Iris pigment epithelial cell (primary cell): ENCODE measurements at regions not wholly inside any gene's neighbourhood (a gene's known extent, or its start where the extent isn't known, plus 50 kb on each side); places are given as distances from the start of the nearest gene placed in this dataset.
"Not testable (repeated sequence)": the region's sequence is repeated elsewhere in the genome, so short reads cannot be mapped to it uniquely, and the experiment has no call there.

Source experiments
- DNase-seq: peaks from one replicate; pipeline ENCODE4 v3.0.0-alpha.2; 2011; ENCODE audit warnings: low read depth

DNA sequence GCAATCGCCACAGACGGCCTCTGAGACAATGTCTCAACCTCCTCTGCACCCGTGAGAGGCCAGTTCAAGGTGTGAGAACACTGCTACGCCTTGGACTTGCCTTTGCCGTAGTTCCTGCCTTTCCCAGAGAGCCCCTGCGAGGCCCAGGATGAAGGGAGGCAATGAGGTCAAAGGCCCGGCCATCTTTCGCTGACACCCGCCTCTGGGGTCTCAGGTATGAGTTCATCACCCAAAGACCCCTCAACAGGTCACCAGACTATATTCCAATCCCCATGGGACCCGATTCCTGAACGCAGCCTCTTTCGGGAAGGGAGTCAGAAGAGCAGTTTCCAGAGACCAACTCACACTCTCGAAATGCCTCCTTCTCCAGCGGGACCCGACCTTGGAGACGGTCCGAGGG is 573.5 kb downstream of the KCNJ18 start:
- no peak for DNase-seq

DNA sequence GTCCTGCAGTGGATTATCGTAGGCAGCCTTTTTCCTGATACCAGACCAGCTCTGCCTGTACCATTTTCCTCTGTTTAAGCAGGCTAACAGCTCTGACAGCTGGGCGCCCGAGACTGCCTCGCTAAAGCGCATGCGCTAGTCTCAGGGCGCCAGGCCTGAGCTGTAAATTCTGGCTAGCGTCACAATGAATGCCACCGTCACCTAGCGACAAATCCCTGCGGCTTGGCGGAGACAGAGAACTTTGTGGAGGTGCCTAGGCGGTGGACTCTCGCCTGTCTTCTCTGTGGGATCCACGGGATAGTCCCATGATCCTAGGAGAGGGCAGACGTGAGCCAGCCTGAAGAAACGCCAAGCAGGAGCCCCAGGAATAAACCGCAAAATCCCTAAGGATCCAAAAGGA is 573.9 kb downstream of the KCNJ18 start:
- no peak for DNase-seq

DNA sequence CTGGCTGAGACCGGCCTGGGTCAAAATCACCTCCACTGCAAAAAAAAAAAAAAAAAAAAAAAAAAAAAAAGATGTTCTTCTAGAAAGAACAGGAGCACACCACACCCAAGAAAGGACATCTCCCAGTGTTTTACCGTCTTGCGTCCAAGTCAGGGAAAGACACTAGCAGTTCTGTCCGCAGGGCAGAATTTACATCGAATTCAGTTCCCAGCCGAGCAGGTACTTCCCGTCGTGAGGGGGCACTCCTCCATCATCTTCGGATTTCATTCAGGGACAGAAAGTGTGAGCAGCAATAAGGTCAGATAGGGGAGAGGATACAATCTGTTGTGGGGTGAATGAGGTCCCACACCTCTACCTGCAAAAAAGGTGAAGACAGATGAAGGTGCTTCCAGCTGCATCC is 574.7 kb downstream of the KCNJ18 start:
- DNase-seq = no peak

DNA sequence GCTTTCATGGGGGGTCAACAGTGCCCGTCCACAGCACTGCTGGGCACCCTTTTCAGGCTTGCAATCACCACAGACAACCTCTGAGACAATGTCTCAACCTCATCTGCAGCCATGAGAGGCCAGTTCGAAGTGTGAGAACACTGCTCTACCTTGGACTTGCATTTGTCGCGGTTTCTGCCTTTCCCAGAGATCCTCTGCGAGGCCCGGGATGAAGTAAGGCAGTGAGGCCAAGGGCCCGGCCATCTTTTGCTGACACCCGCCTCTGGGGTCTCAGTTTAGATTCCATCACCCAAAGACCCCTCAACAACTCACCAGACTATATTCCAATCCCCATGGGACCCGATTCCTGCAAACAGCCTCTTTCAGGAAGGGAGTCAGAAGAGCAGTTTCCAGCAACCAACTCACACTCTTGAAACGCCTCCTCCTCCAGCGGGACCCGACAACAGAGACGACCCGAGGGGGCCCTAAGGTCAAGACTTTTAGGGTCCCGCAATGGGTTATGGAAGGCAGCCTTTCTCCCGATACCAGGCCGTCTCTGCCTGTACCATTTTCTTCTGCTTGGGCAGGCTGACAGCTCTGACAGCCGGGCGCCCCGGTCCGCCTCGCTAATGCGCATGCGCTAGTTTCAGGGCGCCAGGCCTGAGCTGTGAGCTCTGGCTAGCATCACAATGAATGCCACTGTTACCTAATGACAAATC is 576.0 kb downstream of the KCNJ18 start:
- DNase-seq = no peak

DNA sequence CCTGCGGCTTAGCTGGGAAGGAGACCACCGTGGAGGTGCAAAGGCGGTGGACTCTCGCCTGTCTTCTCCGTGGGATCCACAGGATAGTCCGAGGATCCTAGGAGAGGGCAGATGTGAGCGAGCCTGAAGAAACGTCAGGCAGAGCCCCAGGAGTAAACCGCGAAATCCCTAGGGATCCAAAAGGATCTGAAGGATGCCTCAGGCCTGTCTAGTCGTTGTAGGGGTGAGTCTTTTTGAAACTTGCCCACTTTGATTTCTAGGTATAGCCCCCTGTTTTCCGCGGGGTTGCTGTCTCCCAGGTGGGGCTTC is 576.5 kb downstream of the KCNJ18 start:
- DNase-seq = no peak

DNA sequence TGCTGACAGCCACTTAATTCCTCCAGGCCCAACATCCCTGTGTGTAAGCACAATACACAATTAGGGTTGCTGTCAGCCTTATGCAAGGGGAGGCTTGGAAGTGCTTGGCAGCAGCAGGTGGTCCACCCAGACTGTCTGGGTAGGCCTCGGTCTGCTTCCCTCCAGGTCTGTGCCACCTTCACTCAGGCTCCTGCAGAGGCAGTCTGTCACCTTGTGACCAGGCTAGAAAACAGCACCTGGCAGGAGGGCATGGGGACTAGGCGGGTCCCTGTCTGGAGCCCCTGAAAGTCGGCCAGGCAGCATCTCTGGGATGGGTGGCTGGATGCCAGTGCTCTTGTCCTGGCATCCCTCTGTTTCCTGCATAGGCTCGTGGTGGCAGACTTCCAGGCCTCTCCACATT is 578.1 kb downstream of the KCNJ18 start:
- DNase-seq = no peak

DNA sequence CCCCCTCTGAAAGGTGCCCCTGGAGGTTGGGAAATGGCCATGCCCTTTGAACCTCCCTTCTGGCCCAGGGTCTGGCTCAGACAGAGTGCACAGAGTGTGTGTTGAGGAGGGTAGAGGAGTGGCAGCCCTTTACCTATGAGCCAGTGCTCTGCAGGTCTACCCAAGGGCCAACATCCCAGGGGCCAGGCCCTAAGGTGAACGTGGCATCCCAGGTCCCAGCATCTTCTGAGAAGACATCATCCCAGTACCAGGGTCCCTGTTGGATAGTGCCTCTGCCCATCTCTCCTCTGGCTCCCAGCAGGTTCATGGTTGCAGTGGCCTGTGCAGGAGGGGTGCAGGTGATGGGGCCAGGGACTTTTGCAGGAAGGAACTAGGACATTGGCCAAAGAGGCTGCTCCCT is 578.5 kb downstream of the KCNJ18 start:
- DNase-seq = not testable (repeated sequence)

DNA sequence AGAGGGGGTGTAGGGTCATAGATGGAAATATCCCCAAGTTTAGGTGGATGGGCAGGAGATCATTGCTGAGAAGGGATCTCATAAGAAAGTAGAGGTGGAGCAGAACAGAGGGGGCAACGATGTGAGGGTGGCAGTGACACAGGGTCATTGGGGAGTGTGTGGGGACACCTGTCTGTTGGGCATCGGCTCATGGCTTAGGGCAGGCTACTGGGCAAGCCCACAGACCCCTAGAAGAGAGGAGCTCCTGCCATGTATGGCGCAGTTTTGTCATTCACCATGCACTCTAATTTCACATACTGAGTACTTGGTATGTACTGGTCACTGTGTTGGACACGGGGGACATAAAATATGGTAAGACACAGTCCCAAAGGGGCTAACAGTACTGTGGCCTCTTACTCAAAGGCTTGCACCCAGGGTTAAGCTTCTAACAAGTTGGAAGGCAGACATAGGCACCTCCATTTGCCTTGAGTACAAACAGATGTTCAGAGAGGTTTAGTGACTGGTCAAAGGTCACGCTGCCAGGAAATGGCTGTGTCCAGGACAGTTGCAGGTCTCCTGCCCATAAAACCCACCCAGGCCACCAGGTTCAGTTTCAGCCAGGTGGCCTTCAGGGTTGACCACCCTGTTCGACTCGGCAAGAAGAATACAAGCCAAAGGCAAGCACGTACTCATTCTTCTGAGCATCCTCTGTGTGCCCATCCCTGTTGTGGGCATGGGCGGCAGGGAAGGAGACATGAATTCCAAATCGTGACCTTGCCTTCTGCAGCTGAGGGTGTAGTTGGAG is 580.2 kb downstream of the KCNJ18 start:
- DNase-seq = no peak

DNA sequence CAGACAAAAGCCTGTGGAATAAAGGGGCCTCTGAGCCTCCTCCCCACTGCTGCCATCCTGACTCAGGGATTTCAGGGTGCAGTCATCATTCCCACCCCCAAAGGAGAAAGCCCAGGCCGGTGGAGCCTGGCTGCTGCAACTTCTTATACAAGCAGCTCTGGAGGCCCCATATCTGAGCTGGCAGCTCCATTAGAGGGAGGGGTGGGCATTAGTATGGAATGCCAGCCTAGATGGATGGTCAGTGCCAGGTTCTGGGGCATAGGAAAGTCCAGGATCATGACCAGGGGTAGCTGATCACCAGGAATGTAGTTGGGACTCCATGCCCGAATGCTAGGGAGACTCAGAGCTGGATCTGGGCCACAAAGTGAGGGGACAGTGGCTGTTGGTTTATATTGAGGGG is 581.0 kb downstream of the KCNJ18 start:
- no peak for DNase-seq

DNA sequence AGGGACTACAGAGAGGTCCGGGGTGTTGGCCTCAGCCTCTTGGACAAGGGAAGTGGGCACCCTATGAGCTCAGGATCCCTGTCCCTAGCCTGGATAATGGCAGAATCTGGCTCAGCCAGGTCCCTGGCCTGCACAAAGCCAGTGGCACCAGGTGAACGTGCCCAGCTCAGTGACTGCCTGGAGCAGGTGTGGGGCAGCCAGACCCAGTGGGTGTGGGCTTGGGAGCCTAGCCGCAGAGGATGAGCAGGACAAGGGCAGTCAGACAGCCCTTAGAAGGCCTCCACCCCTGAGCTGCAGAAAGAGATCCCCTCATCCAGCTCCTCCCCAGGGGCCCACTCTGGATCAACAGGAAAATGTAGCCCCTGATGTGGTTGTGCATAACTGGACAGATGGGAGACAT is 585.3 kb downstream of the KCNJ18 start:
- no peak for DNase-seq

DNA sequence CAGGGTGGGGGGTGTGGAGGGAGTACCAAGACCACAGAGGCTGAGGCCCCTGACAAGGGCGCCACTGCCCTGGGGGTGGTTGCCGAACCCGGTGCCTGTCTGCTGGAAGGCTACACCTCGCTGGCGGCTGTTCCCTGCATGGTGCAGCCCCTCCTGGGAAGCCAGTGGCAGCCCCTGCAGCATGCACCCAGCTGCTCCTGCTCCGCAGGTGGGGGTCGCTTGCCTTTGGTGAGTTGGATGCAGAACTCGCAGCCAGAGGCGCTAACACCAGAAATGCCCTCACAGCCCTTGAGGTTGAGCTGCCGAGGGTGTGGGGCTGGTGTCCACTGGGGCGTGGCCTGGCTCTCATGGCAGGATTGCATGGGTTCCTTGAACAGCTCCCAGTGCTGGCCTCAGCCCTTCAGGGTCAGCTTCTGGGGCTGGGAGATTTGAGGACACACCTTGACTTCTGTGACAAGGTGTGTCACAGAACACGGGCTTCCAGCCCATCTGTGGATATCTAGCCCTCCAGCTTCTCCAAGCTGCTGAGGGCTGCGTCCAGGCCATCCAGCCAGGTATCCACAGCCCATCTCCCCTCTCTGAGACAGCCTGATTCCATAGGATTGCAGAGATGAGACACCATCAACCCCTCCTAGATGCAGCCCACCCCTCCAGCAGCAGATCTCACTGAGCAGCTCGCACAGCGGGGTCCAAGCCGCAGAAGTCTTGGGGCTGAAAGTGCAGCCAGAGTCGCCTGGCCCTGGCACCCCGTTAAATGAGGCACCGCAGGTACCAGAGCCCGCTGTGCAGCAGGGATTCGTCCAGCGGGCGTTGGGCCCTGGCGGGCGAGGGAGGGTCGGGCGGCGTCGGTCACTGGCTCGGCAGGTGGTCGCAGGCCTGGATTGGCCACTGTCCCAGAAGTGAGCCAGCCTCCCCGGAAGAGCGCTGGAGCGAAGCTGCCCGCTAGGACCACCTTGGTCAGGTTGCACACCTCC is 586.3 kb downstream of the KCNJ18 start:
- no peak for DNase-seq

DNA sequence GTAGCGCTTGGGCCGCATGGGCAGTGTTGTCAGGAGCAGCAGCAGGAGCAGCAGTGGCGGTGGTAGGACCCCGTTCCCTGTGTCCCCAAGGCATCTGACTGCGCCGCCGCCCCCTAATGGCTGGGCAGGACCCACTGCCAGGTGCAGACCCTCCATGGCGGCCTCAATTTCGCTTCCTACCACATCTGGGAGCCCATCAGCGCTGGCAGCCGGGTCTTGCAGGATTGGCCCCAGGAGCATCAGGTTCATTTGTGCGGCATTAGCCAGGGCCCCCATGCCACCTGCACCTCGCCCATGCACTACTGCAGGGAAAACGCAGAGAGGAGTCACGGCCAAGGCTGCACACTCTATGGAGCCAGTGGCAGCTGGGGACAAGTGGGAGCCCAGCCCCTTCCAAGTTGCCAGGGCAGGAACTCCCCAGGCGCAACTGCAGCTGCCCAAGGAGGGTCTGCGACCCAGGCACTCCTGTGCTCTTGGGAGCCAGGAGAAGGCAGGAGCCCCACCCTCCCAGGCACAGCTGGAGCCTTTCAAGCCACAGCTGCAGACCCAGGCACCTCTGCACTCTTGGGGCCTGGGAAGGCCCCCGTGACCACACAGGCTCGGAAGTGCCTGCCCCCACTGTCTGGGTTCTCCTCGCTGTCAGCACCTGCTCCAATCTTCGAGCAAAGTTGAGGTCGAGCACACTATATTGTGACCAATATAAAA is 594.2 kb downstream of the KCNJ18 start:
- DNase-seq = no peak

DNA sequence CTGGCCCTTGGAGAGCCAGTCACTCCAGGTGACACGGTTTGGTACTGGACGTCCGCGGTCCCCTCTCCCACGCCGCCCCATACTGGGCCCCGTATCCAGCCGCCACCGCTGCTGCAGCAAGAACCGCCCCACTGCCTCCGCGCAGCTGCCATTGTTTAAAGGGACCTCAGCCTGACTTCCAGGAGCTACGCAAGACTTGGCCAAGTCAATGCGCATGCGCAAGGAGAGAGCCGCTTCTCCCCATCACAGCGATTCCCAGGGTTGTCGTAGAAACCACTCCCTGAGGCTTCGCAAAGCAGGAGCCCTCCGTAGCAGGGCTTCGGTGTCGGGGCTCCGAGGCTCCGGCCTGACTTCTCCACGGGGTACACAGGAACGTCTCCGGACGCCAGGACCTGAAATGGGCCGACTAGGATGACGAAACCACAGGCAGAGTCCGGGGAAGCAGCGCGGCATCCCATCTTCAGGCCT is 606.2 kb downstream of the KCNJ18 start:
- DNase-seq = not testable (repeated sequence)

DNA sequence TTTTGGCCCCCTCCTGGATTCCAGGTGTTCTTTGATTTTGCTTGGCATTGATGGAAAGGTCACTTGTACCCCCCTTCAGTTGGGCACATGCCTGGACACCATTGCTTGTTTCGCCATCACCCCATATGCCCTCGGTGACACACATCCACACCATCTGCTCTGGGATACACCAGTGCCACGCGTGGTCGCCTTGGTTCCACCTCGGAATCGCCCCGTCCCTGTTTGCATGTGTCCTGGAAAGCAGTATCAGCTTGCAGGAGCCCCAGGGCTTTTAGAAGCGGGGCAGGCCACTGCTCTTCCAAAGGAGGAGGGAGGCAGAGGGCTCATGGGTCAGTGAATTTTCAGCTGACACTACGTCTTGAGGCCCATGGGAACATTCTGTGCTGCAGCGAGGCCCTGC is 607.9 kb downstream of the KCNJ18 start:
- DNase-seq = no peak

DNA sequence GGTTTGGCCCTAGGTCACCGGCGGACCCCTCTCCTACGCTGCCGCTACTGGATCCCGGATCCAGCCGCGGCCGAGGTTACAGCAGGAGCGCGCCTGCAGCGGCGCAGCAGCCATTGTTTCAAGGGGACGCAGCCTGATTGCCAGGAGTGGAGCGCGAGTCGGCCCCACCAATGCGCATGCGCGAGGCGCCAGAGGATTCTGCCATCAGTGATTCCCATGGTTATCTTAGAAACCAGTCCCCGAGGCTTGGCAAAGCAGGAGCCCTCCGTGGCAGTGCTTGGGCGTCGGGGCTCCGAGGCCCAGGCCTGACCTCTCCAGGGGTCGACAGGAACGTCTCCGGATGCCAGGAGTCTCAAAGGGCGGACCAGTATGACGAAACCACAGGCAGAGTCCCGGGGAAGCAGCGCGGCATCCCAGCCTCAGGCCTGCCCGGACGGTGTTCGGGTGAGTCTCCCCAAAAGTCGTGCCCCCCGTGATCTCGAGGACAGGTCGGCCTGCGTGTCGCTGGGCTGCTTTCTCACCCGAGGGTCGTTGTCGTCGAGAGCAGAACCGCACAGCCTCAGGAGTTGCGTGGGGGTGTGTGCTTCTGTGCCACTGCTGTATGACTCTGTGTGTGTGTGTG is 608.5 kb downstream of the KCNJ18 start:
- no peak for DNase-seq

DNA sequence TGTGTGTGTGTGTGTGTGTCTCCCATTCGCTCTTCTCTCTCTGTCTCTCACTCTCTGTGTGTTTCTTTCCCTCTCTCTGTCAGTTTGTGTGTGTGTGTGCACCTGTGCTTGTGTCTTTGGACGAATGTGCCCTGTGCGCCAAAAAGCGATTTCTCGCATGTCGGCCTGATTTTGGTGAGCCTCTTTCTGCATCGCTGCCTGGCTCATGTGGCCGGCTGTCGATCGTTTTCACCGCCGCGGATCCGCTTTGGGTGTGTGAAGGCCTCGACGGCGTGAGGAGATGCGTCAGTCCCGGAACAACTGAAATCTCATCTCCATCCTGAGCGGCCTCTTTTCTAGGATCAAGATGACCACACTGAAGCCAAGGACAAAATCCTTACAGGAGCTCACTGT is 609.0 kb downstream of the KCNJ18 start:
- no peak for DNase-seq

DNA sequence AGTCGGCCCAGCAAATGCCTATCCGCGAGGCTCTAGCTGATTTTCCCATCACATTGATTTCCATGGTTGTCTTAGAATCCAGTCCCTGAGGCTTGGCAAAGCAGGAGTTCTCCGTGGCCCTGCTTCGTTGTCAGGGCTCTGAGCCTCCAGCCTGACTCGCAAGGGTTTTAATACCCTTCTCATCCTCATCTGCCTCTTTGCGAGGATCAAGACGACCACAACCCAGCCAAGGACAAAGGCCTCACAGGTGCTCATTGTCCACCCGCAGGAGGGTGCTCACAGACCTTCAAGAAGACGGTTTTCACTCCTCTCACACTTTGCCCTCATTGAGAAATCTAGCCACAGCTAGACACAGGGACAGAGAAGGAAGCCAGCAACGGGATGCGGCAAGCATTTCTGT is 610.8 kb downstream of the KCNJ18 start:
- DNase-seq = no peak

DNA sequence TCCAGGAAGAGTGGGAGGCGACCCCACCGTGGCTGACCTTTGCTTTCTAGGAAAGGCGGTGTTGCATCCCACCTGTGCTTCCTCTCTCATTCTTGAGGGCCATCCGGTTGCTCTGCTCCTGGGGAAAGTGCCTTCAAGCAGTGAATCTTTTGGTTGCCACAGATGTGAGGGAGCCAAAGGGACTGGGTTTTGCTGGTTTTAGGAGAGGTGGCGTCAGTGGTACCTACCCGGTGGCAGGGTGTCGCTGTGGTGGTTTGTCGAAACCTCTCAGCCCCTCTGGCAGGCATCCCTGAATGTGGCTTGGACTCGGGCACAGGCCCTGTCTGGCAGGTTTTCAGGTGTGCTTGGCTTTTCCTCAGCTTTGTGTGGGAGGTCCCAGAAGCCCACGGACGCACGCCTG is 611.5 kb downstream of the KCNJ18 start:
- no peak for DNase-seq

DNA sequence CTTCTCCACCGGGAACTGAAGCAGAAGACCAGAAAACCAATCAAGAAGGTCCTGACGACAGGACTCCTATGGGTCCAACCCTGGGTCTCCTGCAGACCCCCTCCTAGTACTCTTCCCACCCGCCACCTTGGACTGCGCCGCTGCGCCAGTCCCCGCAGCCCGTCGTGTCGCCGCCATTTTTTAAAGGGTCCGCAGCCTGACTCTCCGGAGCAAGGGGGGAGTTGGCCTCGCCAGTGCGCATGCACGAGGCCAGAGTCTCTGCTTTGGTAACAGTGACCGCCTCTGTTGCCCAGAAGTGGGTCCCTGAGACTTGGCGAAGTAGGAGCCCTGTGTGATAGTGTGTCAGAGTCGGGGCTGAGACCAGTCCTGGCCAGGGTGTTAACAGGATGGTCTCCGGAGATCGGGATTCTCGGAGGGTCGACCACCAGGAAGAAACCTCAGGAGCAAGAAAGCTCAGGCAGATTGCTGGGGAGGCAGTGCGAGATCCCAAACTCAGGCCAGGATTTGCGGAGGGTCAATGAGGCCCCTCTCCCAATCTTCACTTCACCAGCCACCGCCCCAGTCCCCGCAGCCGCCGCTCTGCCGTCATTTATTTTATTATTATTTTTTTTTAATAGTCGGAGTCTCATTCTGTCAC is 612.5 kb downstream of the KCNJ18 start:
- no peak for DNase-seq

DNA sequence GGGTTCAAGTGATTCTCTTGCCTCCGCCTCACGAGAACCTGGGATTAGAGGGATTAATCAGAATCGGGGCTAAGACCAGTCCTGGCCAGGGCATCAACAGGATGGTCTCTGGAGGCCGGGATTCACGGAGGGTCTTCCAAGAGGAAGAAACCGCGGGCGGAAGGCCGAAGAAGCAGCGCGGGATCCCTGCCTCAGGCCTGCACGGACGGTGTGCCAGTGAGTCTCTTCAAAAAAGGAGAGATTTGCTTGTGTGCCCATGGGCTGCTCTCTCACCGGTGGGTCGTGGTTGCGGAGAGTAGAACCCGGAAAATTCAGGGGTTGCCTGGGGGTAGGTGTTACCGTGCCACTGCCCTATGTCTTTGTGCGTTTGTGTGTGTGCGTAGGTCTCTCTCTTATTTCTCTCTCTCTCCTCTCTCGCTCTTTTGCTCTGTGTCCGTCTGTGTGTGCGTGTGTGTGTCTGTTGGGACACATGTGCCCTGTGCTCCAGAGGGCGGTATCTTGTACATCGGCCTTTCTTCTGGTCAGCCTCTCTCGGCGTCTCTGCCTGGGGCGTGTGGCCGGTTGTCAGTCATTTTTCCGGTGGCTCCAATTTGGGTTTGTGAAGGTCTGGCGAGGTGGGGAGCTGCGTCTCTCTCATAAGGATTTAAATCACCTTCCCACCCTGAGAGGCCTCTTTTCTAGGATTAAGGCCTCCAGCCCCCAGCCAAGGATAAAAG is 613.2 kb downstream of the KCNJ18 start:
- no peak for DNase-seq
